PC-9 (cell line): ENCODE measurements at regions not wholly inside any gene's neighbourhood (a gene's known extent, or its start where the extent isn't known, plus 50 kb on each side); places are given as distances from the start of the nearest gene placed in this dataset.

ENCODE experiments used
- BruUV-seq: library from RNA; stranded (reverse); fragments of 400-500 nt; replicated peaks from 2 replicates; lab custom pipeline; 2021; lab: Mats Ljungman, UMichigan
- CTCF ChIA-PET: fragments of 300-600 bp; sonication (Branson Sonifier 250); formaldehyde crosslinking; loops from one replicate; lab custom pipeline; 2022; ENCODE audit warnings: antibody characterized with exemption; lab: Charles Lee
- POLR2A ChIA-PET: fragments of 300-600 bp; sonication (Branson Sonifier 250); formaldehyde crosslinking; loops from one replicate; lab custom pipeline; 2022; ENCODE audit warnings: antibody characterized with exemption; ENCODE audit not compliant: unreplicated experiment; lab: Charles Lee
- DNase-seq, 2 experiments: peaks; one replicate each; pipeline versions ENCODE4 v3.0.0 to v3.0.0-alpha.2; 2015 to 2022; ENCODE audit warnings: mixed read lengths in 1 of 2
- H2AFZ ChIP-seq: fragments of 200-600 bp; sonication (generic); 2 replicates; pipeline ENCODE4 v1.8.1; 2017; ENCODE audit warnings: antibody characterized with exemption
- H3F3A ChIP-seq: fragments of 200-600 bp; sonication (generic); 2 replicates; pipeline ENCODE4 v1.8.1; 2017; ENCODE audit warnings: antibody characterized with exemption, mild to moderate bottlenecking, low read depth; ENCODE audit not compliant: insufficient read depth
- H3K27ac ChIP-seq: fragments of 200-600 bp; sonication (generic); 2 replicates; pipeline ENCODE4 v1.6.1; 2016; ENCODE audit warnings: mixed run types
- H3K27me3 ChIP-seq: fragments of 200-600 bp; sonication (generic); 2 replicates; pipeline ENCODE4 v1.6.1; 2016; ENCODE audit warnings: low read depth, mixed run types; ENCODE audit not compliant: insufficient read depth
- H3K36me3 ChIP-seq: fragments of 200-600 bp; sonication (generic); 2 replicates; pipeline ENCODE4 v1.6.1; 2016; ENCODE audit warnings: low read depth, mixed run types
- H3K4me1 ChIP-seq: fragments of 200-600 bp; sonication (generic); replicated peaks from 2 replicates; pipeline ENCODE4 v1.6.1; 2016; ENCODE audit warnings: mixed run types; ENCODE audit not compliant: insufficient read depth
- H3K4me2 ChIP-seq: fragments of 200-600 bp; sonication (generic); 2 replicates; pipeline ENCODE4 v1.6.1; 2017; ENCODE audit warnings: mixed run types
- H3K4me3 ChIP-seq: fragments of 200-600 bp; sonication (generic); 2 replicates; pipeline ENCODE4 v1.6.1; 2016; ENCODE audit warnings: mixed run types
- H3K79me2 ChIP-seq: fragments of 200-600 bp; sonication (generic); 2 replicates; pipeline ENCODE4 v1.6.1; 2017; ENCODE audit warnings: low read depth, mixed run types
- H3K9me2 ChIP-seq: fragments of 200-600 bp; sonication (generic); 2 replicates; pipeline ENCODE4 v1.8.1; 2017; ENCODE audit warnings: mild to moderate bottlenecking; ENCODE audit not compliant: insufficient read depth
- H3K9me3 ChIP-seq: fragments of 200-600 bp; sonication (generic); 2 replicates; pipeline ENCODE4 v1.8.1; 2016; ENCODE audit warnings: low read depth; ENCODE audit not compliant: insufficient read depth
- H4K20me1 ChIP-seq: fragments of 200-600 bp; sonication (generic); 2 replicates; pipeline ENCODE4 v1.8.1; 2017; ENCODE audit not compliant: insufficient read depth
- EZH2 ChIP-seq: fragments of 200-600 bp; sonication (generic); IDR thresholded peaks from 2 replicates; pipeline ENCODE4 v1.8.0; 2017; ENCODE audit warnings: antibody characterized with exemption, low read depth
- intact Hi-C: fragments of 100-400 bp; cut with micrococcal nuclease; formaldehyde crosslinking; loops from one replicate; pipeline ENCODE4 v1.10.0; 2022; ENCODE audit not compliant: unreplicated experiment
- TF ChIP-seq, protein P1 (sequence below): fragments of 200-600 bp; sonication (generic); conservative IDR thresholded peaks from 2 replicates; pipeline ENCODE4 v1.6.1; 2017; ENCODE audit warnings: mixed run types, antibody characterized with exemption, mild to moderate bottlenecking, moderate library complexity

GRCh38 chr4:162285753-162286152, 122.0 kb upstream of the FSTL5 start:
- Histone ChIP-seq H3K4me1 (no peaks in the 10 kb centered on the region), H3K4me2 (no peak overlapping the region), H3K9me3 (no peaks in the 10 kb centered on the region), H3F3A (no peaks in the 10 kb centered on the region), H3K27ac (no peak overlapping the region), H3K27me3 (no peaks in the 10 kb centered on the region), H2AFZ (no peak overlapping the region), H4K20me1 (no peaks in the 10 kb centered on the region), H3K9me2 (no peaks in the 10 kb centered on the region), H3K4me3 (no peak overlapping the region), H3K36me3 (no peaks in the 10 kb centered on the region), H3K79me2 (no peaks in the 10 kb centered on the region)
- ChIA-PET POLR2A (no interaction called here), CTCF (no interaction called here)
- BruUV-seq: no TSS peak
- DNase-seq: no peak
- intact Hi-C loops: no loop called here
- TF ChIP-seq, protein P1, sequence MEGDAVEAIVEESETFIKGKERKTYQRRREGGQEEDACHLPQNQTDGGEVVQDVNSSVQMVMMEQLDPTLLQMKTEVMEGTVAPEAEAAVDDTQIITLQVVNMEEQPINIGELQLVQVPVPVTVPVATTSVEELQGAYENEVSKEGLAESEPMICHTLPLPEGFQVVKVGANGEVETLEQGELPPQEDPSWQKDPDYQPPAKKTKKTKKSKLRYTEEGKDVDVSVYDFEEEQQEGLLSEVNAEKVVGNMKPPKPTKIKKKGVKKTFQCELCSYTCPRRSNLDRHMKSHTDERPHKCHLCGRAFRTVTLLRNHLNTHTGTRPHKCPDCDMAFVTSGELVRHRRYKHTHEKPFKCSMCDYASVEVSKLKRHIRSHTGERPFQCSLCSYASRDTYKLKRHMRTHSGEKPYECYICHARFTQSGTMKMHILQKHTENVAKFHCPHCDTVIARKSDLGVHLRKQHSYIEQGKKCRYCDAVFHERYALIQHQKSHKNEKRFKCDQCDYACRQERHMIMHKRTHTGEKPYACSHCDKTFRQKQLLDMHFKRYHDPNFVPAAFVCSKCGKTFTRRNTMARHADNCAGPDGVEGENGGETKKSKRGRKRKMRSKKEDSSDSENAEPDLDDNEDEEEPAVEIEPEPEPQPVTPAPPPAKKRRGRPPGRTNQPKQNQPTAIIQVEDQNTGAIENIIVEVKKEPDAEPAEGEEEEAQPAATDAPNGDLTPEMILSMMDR: no peak
- no peak for TF ChIP-seq EZH2

GRCh38 chr4:162282684-162283083, 118.9 kb upstream of the FSTL5 start:
- BruUV-seq: no TSS peak
- no peaks in the 10 kb centered on the region for H3K9me3 ChIP-seq
- no peaks in the 10 kb centered on the region for H3K36me3 ChIP-seq
- no peaks in the 10 kb centered on the region for H3F3A ChIP-seq
- H3K27me3 ChIP-seq: no peaks in the 10 kb centered on the region
- intact Hi-C loops: no loop called here
- no peak overlapping the region for H3K4me2 ChIP-seq
- no peak overlapping the region for H2AFZ ChIP-seq
- ChIA-PET POLR2A (no interaction called here), CTCF (no interaction called here)
- TF ChIP-seq EZH2: no peak
- TF ChIP-seq, protein P1: no peak
- H3K4me3 ChIP-seq: no peak overlapping the region
- no peak for DNase-seq
- no peaks in the 10 kb centered on the region for H4K20me1 ChIP-seq
- no peaks in the 10 kb centered on the region for H3K4me1 ChIP-seq
- H3K79me2 ChIP-seq: no peaks in the 10 kb centered on the region
- no peaks in the 10 kb centered on the region for H3K9me2 ChIP-seq
- no peak overlapping the region for H3K27ac ChIP-seq

GRCh38 chr4:162274354-162274753, 110.6 kb upstream of the FSTL5 start:
- Histone ChIP-seq H3K4me1 (no peaks in the 10 kb centered on the region), H4K20me1 (no peaks in the 10 kb centered on the region), H3K4me2 (no peak overlapping the region), H3K27ac (no peak overlapping the region), H3F3A (no peaks in the 10 kb centered on the region), H3K36me3 (no peaks in the 10 kb centered on the region), H3K9me2 (no peaks in the 10 kb centered on the region), H3K4me3 (no peak overlapping the region), H3K27me3 (no peaks in the 10 kb centered on the region), H3K79me2 (no peaks in the 10 kb centered on the region), H3K9me3 (no peaks in the 10 kb centered on the region), H2AFZ (no peak overlapping the region)
- no peak for TF ChIP-seq EZH2
- TF ChIP-seq, protein P1: no peak
- ChIA-PET POLR2A (no interaction called here), CTCF (no interaction called here)
- intact Hi-C loops: no loop called here
- BruUV-seq: no TSS peak
- DNase-seq: peak in 1 of 2 experiments; percentile 5
